ENCODE measurements at regions not wholly inside any gene's neighbourhood (a gene's known extent, or its start where the extent isn't known, plus 50 kb on each side); places are given as distances from the start of the nearest gene placed in this dataset.

- in situ Hi-C loops (cut with MboI; ENCODE audit: low pct_ligation_motif_present in 1 of 4, low pct_unique_long_range_greater_than_20kb in 1 of 4, low sequenced_read_pairs in 3 of 4): no loop called here
- no peak overlapping the region for H3K27ac ChIP-seq
These were observed 781.0 kb upstream of the ADGRB3 start for GRCh38 chr6:67854098-67854497.

DNA sequence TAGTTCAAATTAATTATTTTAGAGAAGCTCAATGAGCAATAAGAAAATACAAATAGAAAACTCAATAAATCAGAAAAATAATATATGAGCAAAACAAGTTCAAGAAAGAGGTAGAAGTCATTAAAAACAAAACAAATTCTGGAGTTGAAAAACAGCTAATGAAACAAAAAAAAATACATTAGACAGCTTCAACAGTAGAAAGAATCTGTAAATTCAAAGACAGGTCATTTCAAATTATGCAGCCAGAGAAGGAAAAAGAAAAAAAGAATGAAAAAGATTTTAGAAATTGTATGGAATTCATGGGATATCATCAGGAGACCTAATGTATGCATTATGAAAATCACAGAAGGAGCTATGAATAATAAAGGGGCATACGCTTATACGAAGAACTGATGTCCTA lies 795.3 kb upstream of the ADGRB3 start:
- no peak overlapping the region for H3K27ac ChIP-seq
- H3K9me3 ChIP-seq: peaks cover 6 to 12% of the 10 kb centered on the region in 2 donors
- no peaks in the 10 kb centered on the region for H3K27me3 ChIP-seq
- H3K4me1 ChIP-seq: no peaks in the 10 kb centered on the region
- WGBS, 2 donors (ENCODE audit: low coverage in 1 of 2): 90 to 97% methylated on average over 2 of the region's 2 CpGs
- DNase-seq: no peak
- in situ Hi-C loops (cut with MboI; ENCODE audit: low pct_ligation_motif_present in 1 of 4, low pct_unique_long_range_greater_than_20kb in 1 of 4, low sequenced_read_pairs in 3 of 4): no loop called here
- no peak overlapping the region for H3K4me3 ChIP-seq
- TF ChIP-seq, protein P1, sequence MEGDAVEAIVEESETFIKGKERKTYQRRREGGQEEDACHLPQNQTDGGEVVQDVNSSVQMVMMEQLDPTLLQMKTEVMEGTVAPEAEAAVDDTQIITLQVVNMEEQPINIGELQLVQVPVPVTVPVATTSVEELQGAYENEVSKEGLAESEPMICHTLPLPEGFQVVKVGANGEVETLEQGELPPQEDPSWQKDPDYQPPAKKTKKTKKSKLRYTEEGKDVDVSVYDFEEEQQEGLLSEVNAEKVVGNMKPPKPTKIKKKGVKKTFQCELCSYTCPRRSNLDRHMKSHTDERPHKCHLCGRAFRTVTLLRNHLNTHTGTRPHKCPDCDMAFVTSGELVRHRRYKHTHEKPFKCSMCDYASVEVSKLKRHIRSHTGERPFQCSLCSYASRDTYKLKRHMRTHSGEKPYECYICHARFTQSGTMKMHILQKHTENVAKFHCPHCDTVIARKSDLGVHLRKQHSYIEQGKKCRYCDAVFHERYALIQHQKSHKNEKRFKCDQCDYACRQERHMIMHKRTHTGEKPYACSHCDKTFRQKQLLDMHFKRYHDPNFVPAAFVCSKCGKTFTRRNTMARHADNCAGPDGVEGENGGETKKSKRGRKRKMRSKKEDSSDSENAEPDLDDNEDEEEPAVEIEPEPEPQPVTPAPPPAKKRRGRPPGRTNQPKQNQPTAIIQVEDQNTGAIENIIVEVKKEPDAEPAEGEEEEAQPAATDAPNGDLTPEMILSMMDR (IDR thresholded peaks at IDR 0.05): no peak
- TF ChIP-seq EP300 (IDR thresholded peaks at IDR 0.05; ENCODE audit: low read depth) (no peak), POLR2AphosphoS5 (IDR thresholded peaks at IDR 0.05) (no peak), POLR2A (IDR thresholded peaks at IDR 0.05) (no peak)
- intact Hi-C loops (cut with DNase I; ENCODE audit: low total_unique reads): no loop called here
- no peaks in the 10 kb centered on the region for H3K36me3 ChIP-seq

More at GRCh38 chr6:67854098-67854497, 781.0 kb upstream of the ADGRB3 start:
- H3K4me1 ChIP-seq: no peaks in the 10 kb centered on the region
- DNase-seq: no peak
- intact Hi-C loops (cut with DNase I; ENCODE audit: low total_unique reads): no loop called here
- peaks cover 0 to 2% of the 10 kb centered on the region in 2 donors for H3K9me3 ChIP-seq
- no peaks in the 10 kb centered on the region for H3K36me3 ChIP-seq
- TF ChIP-seq, protein P1 (IDR thresholded peaks at IDR 0.05): no peak
- no peak for TF ChIP-seq EP300 (IDR thresholded peaks at IDR 0.05; ENCODE audit: low read depth)
- no peak for TF ChIP-seq POLR2A (IDR thresholded peaks at IDR 0.05)
- no peak for TF ChIP-seq POLR2AphosphoS5 (IDR thresholded peaks at IDR 0.05)
- no peaks in the 10 kb centered on the region for H3K27me3 ChIP-seq
- H3K4me3 ChIP-seq: no peak overlapping the region

DNA sequence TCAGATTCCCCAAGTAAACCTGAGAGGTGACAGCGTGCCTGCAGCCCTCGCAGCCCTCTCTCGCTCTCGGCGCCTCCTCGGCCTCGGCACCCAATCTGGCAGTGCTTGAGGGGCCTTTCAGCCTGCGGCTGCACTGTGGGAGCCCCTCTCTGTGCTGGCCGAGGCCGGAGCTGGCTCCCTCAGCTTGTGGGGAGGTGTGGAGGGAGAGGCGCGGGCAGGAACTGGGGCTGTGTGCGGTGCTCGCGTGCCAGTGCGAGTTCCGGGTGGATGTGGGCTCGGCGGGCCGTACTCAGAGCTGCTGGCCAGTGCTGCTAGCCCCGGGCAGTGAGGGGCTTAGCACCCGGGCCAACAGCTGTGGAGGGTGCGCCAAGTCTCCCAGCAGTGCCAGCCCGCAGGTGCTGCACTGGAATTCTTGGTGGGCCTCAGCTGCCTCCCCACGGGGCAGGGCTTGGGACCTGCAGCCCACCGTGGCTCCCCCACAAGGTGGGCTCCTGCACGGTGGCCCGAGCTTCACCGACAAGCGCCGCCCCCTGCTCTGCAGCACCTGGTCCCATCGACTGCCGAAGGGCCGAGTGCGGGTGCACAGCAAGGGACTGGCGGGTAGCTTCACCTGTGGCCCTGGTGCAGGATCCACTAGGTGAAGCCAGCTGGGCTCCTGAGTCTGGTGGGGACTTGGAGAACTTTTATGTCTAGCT lies 809.7 kb upstream of the ADGRB3 start:
- Histone ChIP-seq H3K4me3 (no peak overlapping the region), H3K36me3 (no peaks in the 10 kb centered on the region), H3K27me3 (no peaks in the 10 kb centered on the region), H3K27ac (no peak overlapping the region), H3K4me1 (no peaks in the 10 kb centered on the region), H3K9me3 (peaks cover 0 to 2% of the 10 kb centered on the region in 2 donors)
- TF ChIP-seq EP300 (IDR thresholded peaks at IDR 0.05; ENCODE audit: low read depth) (no peak), POLR2A (IDR thresholded peaks at IDR 0.05) (no peak), POLR2AphosphoS5 (IDR thresholded peaks at IDR 0.05) (no peak)
- TF ChIP-seq, protein P1 (IDR thresholded peaks at IDR 0.05): no peak
- intact Hi-C loops (cut with DNase I; ENCODE audit: low total_unique reads) (no loop called here), in situ Hi-C loops (cut with MboI; ENCODE audit: low pct_ligation_motif_present in 1 of 4, low pct_unique_long_range_greater_than_20kb in 1 of 4, low sequenced_read_pairs in 3 of 4) (no loop called here)
- WGBS, 2 donors (ENCODE audit: low coverage in 1 of 2): 87 to 90% methylated on average over 10 to 33 of the region's 36 CpGs
- no peak for DNase-seq

DNA sequence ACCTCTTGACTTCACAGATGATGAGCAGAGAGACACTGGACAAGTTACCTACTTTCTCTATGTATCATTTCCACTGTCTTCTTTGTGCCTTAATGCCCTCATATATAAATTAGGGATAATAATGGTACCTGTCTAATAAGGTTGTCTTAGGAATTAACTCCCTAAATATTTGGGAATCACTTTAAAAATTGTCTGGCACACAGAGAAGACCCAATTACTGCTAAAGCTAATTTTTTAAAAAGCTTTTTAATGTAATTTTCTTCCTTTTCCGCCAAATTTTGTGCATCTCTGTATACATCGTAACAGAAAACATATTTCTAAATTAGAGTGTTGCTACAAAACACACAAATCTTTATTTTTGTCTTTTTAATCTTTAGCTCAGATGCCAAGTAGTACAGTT lies 816.8 kb upstream of the ADGRB3 start:
- TF ChIP-seq EP300 (IDR thresholded peaks at IDR 0.05; ENCODE audit: low read depth) (no peak), POLR2A (IDR thresholded peaks at IDR 0.05) (no peak), POLR2AphosphoS5 (IDR thresholded peaks at IDR 0.05) (no peak)
- TF ChIP-seq, protein P1 (IDR thresholded peaks at IDR 0.05): no peak
- Histone ChIP-seq H3K27me3 (no peaks in the 10 kb centered on the region), H3K4me3 (no peak overlapping the region), H3K9me3 (peaks cover 7 to 9% of the 10 kb centered on the region in 2 donors), H3K36me3 (no peaks in the 10 kb centered on the region), H3K4me1 (no peaks in the 10 kb centered on the region), H3K27ac (no peak overlapping the region)
- WGBS, 2 donors (ENCODE audit: low coverage in 1 of 2): 53 to 64% methylated on average over 2 of the region's 2 CpGs
- in situ Hi-C loops (cut with MboI; ENCODE audit: low pct_ligation_motif_present in 1 of 4, low pct_unique_long_range_greater_than_20kb in 1 of 4, low sequenced_read_pairs in 3 of 4) (no loop called here), intact Hi-C loops (cut with DNase I; ENCODE audit: low total_unique reads) (no loop called here)
- no peak for DNase-seq
